SU-DHL-6 (cell line): ENCODE measurements at regions not wholly inside any gene's neighbourhood (a gene's known extent, or its start where the extent isn't known, plus 50 kb on each side); places are given as distances from the start of the nearest gene placed in this dataset.

Experiments
- EZH2phosphoT487 ChIP-seq: fragments of 200-600 bp; sonication (generic), shearing (Covaris generic); conservative IDR thresholded peaks from 2 replicates; pipeline ENCODE4 v1.6.1; 2018; ENCODE audit warnings: mild to moderate bottlenecking, antibody characterized with exemption, low read length, moderate library complexity, mixed read lengths
- TF ChIP-seq, protein P1 (sequence below): fragments of 200-600 bp; sonication (generic); IDR thresholded peaks from one replicate; pipeline ENCODE4 v1.5.1; 2017; ENCODE audit warnings: antibody characterized with exemption, mild to moderate bottlenecking, low read length, moderate library complexity; ENCODE audit not compliant: insufficient read depth, poor library complexity, severe bottlenecking

DNA sequence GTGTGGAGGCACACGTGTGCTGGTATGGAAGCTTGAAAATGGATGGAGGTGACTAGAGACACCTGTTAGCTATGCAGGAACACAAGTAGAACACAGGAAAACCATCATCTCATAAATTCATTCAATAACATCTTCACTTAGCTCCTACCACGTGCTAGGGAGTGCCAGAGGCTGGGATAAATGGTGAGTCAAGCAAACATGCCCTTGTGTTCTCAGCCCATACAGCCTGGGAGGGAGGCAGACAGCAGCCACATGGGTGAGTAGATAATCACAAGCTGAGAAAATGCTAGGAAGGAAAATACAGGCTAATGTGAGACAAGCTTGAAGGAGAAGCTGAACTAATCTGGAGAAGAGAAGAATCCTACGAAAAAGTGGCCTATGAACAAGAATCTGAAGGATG is 468.0 kb upstream of the ZMIZ1 start:
- TF ChIP-seq, protein P1, sequence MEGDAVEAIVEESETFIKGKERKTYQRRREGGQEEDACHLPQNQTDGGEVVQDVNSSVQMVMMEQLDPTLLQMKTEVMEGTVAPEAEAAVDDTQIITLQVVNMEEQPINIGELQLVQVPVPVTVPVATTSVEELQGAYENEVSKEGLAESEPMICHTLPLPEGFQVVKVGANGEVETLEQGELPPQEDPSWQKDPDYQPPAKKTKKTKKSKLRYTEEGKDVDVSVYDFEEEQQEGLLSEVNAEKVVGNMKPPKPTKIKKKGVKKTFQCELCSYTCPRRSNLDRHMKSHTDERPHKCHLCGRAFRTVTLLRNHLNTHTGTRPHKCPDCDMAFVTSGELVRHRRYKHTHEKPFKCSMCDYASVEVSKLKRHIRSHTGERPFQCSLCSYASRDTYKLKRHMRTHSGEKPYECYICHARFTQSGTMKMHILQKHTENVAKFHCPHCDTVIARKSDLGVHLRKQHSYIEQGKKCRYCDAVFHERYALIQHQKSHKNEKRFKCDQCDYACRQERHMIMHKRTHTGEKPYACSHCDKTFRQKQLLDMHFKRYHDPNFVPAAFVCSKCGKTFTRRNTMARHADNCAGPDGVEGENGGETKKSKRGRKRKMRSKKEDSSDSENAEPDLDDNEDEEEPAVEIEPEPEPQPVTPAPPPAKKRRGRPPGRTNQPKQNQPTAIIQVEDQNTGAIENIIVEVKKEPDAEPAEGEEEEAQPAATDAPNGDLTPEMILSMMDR, result no peak
- no peak for TF ChIP-seq EZH2phosphoT487
